Hematopoietic multipotent progenitor cell treated with erythropoietin and hydrocortisone succinate and interleukin-3 and kit ligand, for 15 days (in vitro differentiated cells): ENCODE measurements at regions not wholly inside any gene's neighbourhood (a gene's known extent, or its start where the extent isn't known, plus 50 kb on each side); places are given as distances from the start of the nearest gene placed in this dataset.
"Not testable (repeated sequence)": the region's sequence is repeated elsewhere in the genome, so short reads cannot be mapped to it uniquely, and the experiment has no call there.

Experiments used
- DNase-seq: peaks from one replicate; pipeline ENCODE4 v3.0.0-alpha.2; 2015; ENCODE audit warnings: low spot score

- DNase-seq = no peak
These were observed 1123.2 kb downstream of the TBL1XR1 start for GRCh38 chr3:176074096-176074495.

GRCh38 chr3:176071943-176072342 lies 1125.3 kb downstream of the TBL1XR1 start:
- DNase-seq = no peak

- no peak for DNase-seq
These were observed 1128.5 kb downstream of the TBL1XR1 start for GRCh38 chr3:176068750-176069149.

- DNase-seq = no peak
These were observed 1138.4 kb downstream of the TBL1XR1 start for GRCh38 chr3:176058856-176059255.

- no peak for DNase-seq
These were observed 1141.4 kb downstream of the TBL1XR1 start for GRCh38 chr3:176055836-176056235.

GRCh38 chr3:176051766-176052165 lies 1145.5 kb downstream of the TBL1XR1 start:
- no peak for DNase-seq

GRCh38 chr3:176046703-176047102 lies 1150.6 kb downstream of the TBL1XR1 start:
- no peak for DNase-seq

- DNase-seq = no peak
These were observed 1155.5 kb downstream of the TBL1XR1 start for GRCh38 chr3:176041812-176042211.

- DNase-seq = no peak
These were observed 1156.1 kb downstream of the TBL1XR1 start for GRCh38 chr3:176041185-176041584.

GRCh38 chr3:176037636-176038035 lies 1159.6 kb downstream of the TBL1XR1 start:
- DNase-seq = no peak

- DNase-seq = no peak
These were observed 1165.2 kb downstream of the TBL1XR1 start for GRCh38 chr3:176032043-176032442.

GRCh38 chr3:176016203-176016602 lies 1157.1 kb downstream of the NAALADL2 start:
- DNase-seq = not testable (repeated sequence)

- not testable (repeated sequence) for DNase-seq
These were observed 1156.1 kb downstream of the NAALADL2 start for GRCh38 chr3:176015228-176015627.

- no peak for DNase-seq
These were observed 1150.1 kb downstream of the NAALADL2 start for GRCh38 chr3:176009256-176009655.

GRCh38 chr3:176005564-176005963 lies 1146.4 kb downstream of the NAALADL2 start:
- DNase-seq = no peak

- DNase-seq = no peak
These were observed 1130.0 kb downstream of the NAALADL2 start for GRCh38 chr3:175989161-175989560.

- DNase-seq = no peak
These were observed 1129.3 kb downstream of the NAALADL2 start for GRCh38 chr3:175988401-175988800.

- no peak for DNase-seq
These were observed 1126.6 kb downstream of the NAALADL2 start for GRCh38 chr3:175985781-175986180.

- DNase-seq = no peak
These were observed 1124.2 kb downstream of the NAALADL2 start for GRCh38 chr3:175983379-175983778.

GRCh38 chr3:175980486-175981090 lies 1121.5 kb downstream of the NAALADL2 start:
- no peak for DNase-seq

GRCh38 chr3:175977968-175978752 lies 1119.0 kb downstream of the NAALADL2 start:
- no peak for DNase-seq

GRCh38 chr3:175969456-175969855 lies 1110.3 kb downstream of the NAALADL2 start:
- DNase-seq = no peak

- DNase-seq = no peak
These were observed 1105.9 kb downstream of the NAALADL2 start for GRCh38 chr3:175965036-175965435.

- no peak for DNase-seq
These were observed 1098.3 kb downstream of the NAALADL2 start for GRCh38 chr3:175957427-175957826.
